Head of caudate nucleus (tissue), 42 donors: ENCODE measurements at regions not wholly inside any gene's neighbourhood (a gene's known extent, or its start where the extent isn't known, plus 50 kb on each side); places are given as distances from the start of the nearest gene placed in this dataset.
"Not testable (repeated sequence)": the region's sequence is repeated elsewhere in the genome, so short reads cannot be mapped to it uniquely, and the experiment has no call there.

Experiments
- DNase-seq, 42 donors: peaks; one replicate each; pipeline versions ENCODE4 v3.0.0 to v3.0.0-alpha.2; 2020 to 2021; ENCODE audit warnings: mixed read lengths in 7 of 42
- intact Hi-C: fragments of 100-400 bp; cut with DNase I; formaldehyde crosslinking; loops from one replicate; pipeline ENCODE4 v1.15.0; 2022

DNA sequence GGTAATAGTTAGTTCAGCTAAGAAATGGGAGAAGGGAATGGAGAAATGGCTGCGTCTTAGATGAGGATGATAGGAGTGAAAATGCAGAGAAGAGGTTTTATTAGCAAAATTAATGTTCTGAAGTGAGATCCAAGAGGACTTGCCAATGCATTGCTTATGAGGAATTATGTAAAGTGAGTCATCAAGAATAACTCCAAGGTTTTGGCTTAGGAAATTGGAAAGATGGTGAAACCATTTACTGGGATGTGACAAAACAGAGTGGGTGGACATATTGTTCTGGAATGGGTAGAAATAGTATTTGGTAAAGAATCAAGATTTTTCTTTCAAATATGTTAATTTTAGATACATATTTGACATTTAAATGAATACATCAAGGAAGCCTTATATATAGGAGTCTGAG, 306.6 kb upstream of the CYRIA start:
- intact Hi-C loops, result no loop called here
- peak in 1 of 42 donors; percentile 5 for DNase-seq

DNA sequence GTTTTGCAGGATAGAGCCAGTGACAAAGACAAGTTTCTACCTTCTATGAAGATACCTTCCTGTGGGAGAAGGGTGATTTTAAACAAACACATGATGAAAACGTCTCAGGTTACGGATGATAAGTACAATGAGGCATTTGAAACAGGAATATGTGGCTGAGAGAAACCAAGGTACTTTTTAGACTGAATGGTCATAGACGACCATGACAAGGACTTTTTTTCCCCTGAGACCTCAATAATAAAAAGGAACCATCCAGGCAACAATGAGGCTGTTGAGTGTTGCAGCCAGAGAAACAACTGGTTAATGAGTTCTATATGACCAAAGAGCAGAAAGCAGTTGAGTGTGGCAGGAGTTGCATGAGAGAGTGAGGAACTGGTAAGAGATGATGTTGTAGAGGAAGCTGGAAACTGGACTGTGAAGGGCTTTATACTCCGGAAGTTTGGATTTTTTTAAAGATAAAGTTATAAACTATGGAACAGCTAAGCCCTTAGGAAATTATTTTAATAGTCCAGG, 306.1 kb upstream of the CYRIA start:
- intact Hi-C loops, result no loop called here

DNA sequence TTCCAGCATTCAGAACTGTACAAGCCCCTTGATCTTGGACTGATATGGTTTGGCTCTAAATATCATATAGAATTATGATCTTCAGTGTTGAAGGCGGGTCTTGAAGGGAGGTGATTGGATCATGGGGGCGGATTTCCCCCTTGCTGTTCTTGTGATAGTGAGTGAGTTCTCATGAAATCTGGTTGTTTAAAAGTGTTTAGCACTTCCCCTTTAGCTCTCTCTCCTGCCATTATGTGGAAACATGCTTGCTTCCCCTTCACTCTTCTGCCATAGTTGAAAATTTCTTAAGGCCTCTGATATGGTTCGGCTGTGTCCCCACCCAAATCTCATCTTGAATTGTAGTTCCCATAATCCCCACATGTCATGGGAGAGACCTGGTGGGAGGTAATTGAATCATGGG, 305.3 kb upstream of the CYRIA start:
- intact Hi-C loops, DNase-seq: not testable (repeated sequence)

More for the DNA sequence above, 306.1 kb upstream of the CYRIA start:
- DNase-seq, result no peak

DNA sequence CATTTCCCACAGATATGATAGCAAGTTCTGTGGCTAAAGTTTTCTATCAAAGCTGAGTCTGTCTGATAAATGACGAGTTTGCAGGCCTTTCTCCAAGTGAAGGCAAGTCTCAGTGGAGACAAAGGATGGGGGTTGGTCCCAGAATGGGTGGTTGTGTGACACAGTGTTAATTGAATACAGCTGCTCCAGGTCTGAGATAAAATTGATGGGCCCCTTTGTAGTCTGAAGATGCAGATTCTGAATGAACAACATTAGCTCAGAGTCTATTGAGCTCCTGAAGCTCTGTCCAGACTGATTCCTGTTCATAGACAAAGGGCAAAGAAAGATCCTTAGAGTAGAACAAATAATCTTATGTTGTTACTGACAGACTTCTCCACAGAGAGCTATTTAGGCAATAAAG, 296.9 kb upstream of the CYRIA start:
- intact Hi-C loops, result no loop called here
- no peak for DNase-seq

DNA sequence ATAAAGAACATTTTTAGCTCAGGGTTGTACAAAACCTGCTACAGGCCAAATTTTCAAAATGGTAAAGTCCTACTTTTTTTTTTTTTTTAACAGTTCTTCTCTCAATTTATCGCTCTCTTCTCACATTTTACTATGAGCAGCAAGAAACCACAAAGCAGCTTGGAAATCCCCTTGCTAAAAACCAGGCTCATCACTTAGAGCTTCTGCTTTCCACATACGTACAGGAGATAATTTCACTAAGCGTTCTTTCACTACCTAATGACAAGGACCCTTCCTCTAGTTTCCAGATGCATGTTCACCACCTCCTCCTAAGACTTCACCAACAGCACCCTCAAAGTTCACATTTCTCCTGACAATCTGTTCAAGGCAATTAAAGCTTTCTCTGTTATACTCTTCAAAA, 294.9 kb upstream of the CYRIA start:
- intact Hi-C loops, result no loop called here
- no peak for DNase-seq

DNA sequence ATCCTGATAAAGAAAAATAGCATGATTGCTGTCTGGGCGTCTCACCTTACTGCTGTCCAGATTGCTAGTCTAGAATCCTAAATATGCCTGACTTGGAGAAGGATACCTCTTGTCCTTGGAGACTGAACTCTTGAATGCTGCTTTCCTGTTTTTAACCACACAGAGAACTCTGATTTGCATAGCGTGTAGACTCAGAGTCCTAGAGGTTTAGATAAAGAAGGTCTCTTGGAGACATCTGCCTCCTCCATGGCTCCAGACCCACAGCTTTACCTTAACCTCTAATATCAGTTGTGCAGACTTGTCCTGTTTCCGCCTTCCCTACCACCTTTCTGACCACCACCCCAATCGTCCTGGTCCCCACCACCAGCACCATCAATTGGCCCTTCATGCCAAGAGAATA, 292.6 kb upstream of the CYRIA start:
- no peak for DNase-seq
- intact Hi-C loops, result no loop called here

DNA sequence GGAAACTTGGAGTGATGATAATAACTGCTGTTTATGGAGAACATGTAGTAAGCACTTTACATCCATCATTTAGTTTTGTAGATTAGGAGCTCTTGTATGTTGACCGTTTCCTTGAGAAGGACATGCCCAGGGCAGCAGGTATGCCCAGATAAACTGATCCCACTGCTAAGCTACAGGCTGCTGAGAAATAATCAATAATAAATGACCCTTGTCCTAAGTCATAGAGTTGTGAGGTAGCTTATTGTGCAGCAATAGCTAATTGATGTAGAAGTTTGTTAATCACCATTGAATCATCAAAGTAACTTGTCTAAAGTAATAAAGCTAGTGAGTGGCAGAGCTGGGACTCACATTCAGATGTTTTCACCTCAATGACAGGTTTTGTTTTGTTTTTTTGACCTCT, 287.2 kb upstream of the CYRIA start:
- DNase-seq, result no peak
- intact Hi-C loops, result no loop called here

DNA sequence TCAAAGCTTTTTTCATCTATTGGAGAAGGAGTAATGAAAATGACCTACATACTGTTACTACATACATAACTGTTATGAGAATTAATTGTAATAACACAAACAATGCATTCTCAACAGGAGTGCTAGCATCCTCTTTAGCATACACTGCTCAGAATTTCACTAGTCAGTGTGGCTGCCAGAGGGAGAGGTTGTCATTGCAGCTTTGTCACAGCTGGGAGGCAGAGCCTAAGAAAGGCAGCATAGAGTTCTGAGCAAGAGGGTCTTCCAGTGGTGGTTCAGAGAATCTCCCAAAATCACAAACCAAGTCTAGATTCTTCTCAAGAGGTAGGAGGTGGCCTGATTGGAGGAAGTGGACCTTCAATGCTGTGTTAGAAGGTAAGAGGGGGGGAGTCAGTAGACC, 286.7 kb upstream of the CYRIA start:
- DNase-seq, result no peak
- intact Hi-C loops, result no loop called here

DNA sequence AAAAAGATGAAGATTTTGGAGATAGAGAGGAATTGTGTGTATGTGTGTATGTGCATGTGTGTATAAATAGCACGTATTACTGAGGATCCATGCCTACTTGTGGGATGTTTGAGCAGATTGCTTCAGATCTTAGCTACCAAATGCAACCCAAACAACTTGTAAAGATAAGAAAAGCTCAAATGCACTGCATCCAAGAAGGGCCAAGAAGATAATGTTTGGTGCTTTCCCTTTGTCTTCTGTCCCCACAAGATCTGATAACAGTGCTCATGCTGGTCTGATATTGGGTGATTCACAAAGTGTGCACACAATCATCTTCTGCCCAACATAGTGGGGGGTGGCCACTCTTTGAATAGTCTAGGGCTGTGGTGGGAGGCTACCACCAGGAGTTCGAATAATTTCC, 284.8 kb upstream of the CYRIA start:
- intact Hi-C loops, result no loop called here
- DNase-seq, result no peak

DNA sequence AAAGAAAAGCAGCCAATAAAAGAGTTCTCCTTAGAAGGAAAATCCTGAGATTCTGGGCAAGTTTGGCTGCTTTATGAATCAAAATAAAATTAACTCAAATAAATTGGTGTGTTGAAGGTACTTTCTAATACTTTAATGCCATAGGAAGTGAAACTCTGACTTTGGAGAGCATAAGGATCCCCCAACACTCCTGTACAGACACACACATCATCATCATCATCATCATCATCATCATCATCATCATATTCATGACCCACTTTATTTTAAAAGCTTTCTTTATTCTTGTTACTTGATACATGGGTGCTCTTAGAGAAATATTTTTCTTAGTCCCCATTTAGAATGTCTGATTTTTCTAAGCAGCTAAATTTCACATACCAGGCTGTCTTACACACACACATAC, 283.1 kb upstream of the CYRIA start:
- DNase-seq, result no peak
- intact Hi-C loops, result no loop called here

DNA sequence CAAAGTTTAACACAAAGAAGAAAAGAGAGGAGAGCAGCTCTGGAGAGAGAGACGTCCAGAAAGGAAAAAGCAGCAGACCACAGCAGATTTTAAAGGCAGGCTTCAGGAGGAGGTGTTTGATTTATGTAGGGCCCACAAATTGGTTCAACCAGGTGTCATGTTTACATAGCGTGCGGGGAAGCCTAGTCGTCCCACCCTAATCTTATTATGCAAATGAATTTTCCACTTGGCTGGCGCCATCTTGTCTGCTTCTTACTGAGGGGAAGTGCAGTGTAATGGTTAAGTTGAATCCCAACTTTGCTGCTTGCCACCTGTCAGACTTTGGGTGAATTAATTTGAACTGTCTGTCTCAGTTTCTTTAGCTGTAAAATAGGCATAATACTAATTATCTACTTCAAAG, 282.4 kb upstream of the CYRIA start:
- intact Hi-C loops, result no loop called here
- DNase-seq, result no peak

DNA sequence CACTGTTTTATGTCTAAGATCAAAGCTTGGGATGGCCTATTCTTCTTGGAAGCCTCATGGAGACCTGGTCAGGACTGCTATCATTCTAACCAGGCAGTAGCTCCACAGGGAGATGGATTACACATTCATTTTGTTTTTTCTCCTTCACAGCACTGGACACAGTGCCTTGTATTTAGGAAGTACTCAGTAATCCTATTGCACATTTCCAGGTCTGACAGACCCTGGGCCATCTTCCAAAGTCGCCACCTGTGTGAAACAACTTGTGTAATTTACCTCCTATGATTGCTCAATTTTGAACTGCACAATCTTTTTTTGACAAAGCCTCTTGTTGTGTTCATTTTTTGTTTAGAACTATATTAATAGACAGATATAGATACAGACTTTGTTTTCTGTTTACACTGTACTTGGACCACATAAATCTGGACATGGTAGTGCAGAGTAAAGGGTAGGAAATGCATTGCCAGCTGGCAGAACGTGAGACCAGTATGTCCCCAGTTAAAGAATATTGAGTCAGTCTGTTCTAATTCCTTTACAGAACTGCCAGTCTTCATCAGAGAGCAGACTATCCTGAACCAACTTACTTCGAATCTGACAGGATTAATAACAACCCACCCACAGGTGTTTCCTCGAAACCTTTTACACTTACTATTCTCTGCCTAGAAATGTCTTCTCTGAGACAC, 277.8 kb upstream of the CYRIA start:
- DNase-seq, result no peak
- intact Hi-C loops, result no loop called here

DNA sequence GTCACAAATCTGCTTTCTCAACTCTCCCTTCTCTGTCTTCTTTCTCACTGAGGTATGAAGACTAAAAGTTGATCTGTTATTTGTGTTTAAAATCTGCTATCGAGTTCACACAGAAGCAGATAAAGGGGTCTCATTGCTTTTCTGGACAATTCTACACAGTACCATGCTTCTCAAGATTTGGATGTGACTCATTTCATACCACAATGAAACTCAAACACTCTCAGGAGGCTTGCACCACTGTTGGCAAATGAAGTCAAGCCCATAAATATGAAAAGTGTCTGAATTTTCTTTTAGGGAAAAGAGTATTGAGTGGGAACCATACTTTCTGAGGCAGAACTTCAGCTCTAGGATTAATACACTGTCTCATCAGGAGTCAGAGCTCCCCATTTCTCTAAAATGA, 274.6 kb upstream of the CYRIA start:
- intact Hi-C loops, result no loop called here
- DNase-seq, result no peak

DNA sequence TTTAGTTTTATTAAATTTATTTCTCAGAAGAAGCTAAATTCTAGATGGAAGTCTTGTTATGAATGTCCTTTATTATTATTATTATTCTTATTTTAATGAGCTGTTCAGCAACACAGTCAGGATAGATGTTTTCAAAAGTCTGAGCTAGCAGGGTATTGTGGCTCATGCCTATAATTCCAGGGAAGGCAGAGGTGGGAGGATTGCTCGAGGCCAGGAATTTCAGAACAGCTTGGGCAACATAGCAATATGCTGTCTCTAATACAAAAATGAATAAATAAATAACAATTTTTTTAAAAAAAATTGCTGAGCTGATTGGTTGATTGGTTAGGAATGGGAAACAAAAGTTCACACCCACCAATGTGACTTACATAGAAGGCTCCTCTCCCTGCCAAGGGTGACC, 274.1 kb upstream of the CYRIA start:
- intact Hi-C loops, result no loop called here
- DNase-seq, result no peak

DNA sequence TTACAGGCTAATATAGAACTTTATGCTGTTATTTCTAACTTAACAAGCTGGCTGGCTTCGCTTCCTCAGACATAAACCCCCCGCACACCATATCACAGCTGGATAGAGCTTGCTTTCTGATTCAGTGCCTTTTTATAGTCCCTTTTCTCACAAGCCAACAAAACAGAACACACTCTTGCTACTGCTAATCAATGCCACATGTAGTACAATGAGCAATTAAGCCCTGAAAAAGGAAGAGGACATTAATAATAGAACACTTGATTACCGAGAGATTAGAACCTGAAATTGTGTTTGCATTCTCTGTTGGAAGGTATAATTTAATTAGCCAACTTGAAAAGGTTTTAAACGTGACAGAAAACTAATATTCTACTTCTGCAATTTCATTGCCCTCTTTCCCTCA, 267.7 kb upstream of the CYRIA start:
- intact Hi-C loops, result no loop called here
- DNase-seq, result no peak

DNA sequence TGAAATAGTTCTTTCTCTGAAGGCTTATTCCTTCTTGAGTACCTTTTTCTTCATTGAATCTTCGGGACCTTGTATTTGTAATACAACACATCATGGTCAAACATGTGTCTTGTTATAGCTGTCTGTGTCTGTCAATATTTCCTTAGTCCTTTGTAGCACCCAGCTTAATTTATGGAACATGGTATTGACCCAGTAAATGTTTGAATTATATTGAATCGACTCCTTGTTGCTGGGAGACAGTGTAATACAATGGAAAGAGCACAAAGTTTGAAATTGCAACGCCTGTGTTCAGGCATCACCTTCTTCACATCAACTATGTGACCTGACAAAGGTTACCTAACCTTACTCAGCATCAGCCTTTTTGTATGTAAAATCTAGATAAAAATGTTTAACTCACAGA, 267.2 kb upstream of the CYRIA start:
- no peak for DNase-seq
- intact Hi-C loops, result no loop called here

DNA sequence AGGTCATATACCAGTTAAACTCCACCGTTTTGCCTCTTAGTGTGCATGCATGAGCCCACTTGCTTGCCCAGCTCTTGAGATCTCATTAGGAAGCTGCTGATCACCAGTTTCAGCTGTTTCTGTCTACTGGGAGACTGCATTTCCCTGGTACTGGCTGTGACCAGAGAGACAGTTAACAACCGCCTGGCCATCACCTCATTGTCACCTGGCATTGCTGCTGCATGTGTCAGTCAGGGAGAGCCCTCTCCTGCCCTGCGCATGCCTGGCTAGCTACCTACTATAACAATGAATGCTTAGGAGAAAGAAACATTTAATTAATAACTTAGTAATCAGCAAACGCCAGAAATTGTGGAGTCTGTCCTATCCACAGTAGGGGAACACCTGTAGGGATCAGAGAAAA, 265.8 kb upstream of the CYRIA start:
- intact Hi-C loops, result no loop called here
- no peak for DNase-seq

DNA sequence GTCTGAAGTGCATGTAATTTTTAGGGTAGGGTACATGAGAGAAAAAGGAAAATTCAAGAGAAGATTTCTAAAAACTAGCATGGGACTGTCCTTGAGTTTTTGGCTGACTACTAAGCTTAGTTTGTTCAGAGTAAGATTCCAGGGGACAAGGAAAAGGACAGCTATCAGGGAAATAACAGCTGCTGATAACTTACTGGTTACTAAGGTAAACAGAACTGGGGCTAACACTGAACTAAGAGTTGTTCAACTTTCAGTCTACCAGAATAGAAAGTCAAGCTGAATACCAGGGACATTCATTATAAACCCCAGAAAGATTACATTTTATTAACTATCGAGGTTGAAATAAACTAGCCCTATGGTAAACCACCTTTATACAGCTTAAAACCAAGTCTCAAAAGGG, 261.8 kb upstream of the CYRIA start:
- intact Hi-C loops, result no loop called here
- DNase-seq, result no peak

DNA sequence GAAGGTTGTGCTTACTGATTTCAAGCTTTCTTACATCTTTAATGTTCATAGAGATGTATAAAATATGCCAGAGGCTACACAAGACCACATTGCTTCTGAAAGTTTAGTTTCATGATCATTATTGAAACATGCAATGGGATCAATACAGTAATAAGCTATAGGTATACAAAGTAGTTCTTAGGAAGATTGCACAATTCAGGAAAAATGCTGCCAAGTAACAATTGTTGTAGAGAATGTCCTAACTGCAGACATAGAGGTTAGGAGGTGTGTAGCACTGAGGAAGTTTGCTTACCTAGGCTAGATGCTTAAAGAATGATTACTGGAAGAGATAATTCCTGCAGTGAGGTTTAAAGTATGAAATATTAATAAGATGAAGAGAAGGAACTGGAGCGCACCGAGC, 259.5 kb upstream of the CYRIA start:
- no peak for DNase-seq
- intact Hi-C loops, result no loop called here

DNA sequence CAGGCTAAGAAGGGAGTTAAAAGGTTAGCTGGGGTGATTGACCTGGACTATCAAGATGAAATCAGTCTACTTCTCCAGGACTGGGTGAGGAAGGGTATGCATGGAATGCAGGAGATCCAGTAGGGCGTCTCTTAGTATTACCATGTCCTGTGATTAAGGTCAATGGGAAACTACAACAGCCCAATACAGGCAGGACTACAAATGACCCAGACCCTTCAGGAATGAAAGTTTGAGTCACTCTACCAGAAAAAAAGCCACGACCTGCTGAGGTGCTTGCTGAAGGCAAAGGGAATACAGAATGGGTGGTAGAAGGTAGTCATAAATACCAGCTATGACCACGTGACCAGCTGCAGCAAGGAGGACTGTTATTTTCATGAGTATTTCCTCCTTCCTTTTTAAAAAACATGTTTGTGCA, 249.7 kb upstream of the CYRIA start:
- DNase-seq, intact Hi-C loops: not testable (repeated sequence)

DNA sequence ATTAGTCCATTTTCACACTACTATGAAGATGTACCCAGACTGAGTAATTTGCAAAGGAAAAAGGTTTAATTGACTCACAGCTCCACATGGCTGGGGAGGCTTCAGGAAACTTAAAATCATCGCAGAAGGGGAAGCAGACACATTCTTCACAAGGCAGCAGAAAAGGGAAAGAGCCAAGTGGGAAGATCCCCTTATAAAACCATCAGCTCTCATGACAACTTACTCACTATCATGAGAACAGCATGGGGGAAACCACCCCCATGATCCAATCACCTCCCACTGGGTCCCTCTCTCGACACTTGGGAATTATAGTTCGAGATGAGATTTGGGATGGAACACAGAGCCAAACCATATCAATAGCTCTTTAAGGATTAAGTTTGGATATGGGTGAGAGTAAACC, 246.1 kb upstream of the CYRIA start:
- peak in 4 of 42 donors; percentile 6 to 36 (median 8) for DNase-seq
- intact Hi-C loops, result no loop called here

DNA sequence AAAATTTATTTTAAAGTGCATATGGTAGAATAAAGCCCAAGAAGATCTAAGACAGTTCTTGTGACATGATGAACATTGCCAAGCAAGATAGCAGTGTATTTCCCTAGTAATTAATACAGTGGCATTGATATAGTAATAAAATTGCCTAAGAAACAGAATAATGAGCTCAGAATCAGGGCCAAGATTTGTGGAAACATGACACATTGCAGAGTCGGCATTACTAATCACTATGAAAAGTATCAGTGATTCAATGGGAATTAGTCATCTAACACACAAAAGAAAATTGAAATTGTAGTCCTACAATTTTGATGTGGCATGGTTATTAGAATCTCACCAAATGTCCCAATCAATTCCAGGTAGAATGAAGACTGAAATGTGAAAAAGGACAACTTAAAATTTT, 243.0 kb upstream of the CYRIA start:
- intact Hi-C loops, result no loop called here
- no peak for DNase-seq
